ENCODE measurements at regions not wholly inside any gene's neighbourhood (a gene's known extent, or its start where the extent isn't known, plus 50 kb on each side); places are given as distances from the start of the nearest gene placed in this dataset.
"Not testable (repeated sequence)": the region's sequence is repeated elsewhere in the genome, so short reads cannot be mapped to it uniquely, and the experiment has no call there.

DNA sequence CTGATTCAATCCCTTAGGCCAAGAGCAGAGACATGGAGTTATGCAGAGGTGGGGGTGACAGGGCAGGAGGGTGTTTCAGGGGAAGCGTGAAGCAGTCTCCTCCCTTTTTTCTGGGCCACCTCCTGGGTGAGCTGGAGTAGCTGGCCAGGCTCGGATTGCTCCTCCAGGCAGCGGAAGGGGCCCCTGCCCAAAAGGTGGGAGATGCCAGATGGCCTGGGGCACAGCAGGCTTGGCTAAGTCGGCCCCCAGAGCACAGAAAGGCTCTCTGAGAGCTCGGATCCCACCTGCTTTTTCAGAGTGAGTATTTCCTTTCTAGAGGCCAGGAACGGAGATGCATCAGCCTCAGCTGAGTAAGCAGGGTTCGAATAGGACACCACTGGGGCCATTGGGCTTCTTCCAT, 196.9 kb downstream of the ANKRD30B start:
- WGBS, 3 donors: 56 to 79% (median 66%) methylated on average over 7 of the region's 7 CpGs
- Histone ChIP-seq H3K27ac (no peak overlapping the region), H3K27me3 (no peaks in the 10 kb centered on the region), H3K9me3 (no peaks in the 10 kb centered on the region), H3K36me3 (no peaks in the 10 kb centered on the region), H3K4me1 (ENCODE audit: insufficient read depth) (no peaks in the 10 kb centered on the region), H3K4me3 (no peak overlapping the region)
- TF ChIP-seq, protein P1, sequence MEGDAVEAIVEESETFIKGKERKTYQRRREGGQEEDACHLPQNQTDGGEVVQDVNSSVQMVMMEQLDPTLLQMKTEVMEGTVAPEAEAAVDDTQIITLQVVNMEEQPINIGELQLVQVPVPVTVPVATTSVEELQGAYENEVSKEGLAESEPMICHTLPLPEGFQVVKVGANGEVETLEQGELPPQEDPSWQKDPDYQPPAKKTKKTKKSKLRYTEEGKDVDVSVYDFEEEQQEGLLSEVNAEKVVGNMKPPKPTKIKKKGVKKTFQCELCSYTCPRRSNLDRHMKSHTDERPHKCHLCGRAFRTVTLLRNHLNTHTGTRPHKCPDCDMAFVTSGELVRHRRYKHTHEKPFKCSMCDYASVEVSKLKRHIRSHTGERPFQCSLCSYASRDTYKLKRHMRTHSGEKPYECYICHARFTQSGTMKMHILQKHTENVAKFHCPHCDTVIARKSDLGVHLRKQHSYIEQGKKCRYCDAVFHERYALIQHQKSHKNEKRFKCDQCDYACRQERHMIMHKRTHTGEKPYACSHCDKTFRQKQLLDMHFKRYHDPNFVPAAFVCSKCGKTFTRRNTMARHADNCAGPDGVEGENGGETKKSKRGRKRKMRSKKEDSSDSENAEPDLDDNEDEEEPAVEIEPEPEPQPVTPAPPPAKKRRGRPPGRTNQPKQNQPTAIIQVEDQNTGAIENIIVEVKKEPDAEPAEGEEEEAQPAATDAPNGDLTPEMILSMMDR (IDR thresholded peaks at IDR 0.05): no peak
- no peak for TF ChIP-seq EP300 (IDR thresholded peaks at IDR 0.05)
- TF ChIP-seq POLR2A (IDR thresholded peaks at IDR 0.05): no peak
- intact Hi-C loops (cut with DNase I): no loop called here
- no peak for DNase-seq

DNA sequence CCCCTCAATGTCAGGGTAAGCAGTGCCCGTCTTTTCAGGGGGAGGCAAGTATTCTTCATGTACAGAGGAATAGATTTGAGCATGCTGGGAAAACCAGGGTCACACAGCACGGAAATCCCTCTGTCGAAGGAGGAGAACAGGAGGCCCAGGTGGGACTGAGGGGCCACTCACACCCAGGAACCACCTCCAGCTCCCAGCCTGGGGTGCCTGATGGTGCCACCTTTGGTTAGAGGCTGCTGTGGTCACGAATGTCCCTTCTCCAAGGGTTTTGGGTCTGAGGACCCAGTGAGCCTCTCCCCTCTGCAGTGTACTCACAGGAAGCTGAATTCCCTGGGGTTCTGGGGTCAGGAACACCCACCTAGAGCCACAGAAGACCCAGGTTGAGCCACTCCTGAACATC, 197.3 kb downstream of the ANKRD30B start:
- no peaks in the 10 kb centered on the region for H3K36me3 ChIP-seq
- H3K27ac ChIP-seq: no peak overlapping the region
- no peaks in the 10 kb centered on the region for H3K4me1 ChIP-seq (ENCODE audit: insufficient read depth)
- 59 to 72% (median 62%) methylated on average over 4 of the region's 4 CpGs for WGBS, 3 donors
- no peak for DNase-seq
- no peaks in the 10 kb centered on the region for H3K27me3 ChIP-seq
- H3K4me3 ChIP-seq: no peak overlapping the region
- H3K9me3 ChIP-seq: no peaks in the 10 kb centered on the region
- intact Hi-C loops (cut with DNase I): no loop called here
- no peak for TF ChIP-seq EP300 (IDR thresholded peaks at IDR 0.05)

DNA sequence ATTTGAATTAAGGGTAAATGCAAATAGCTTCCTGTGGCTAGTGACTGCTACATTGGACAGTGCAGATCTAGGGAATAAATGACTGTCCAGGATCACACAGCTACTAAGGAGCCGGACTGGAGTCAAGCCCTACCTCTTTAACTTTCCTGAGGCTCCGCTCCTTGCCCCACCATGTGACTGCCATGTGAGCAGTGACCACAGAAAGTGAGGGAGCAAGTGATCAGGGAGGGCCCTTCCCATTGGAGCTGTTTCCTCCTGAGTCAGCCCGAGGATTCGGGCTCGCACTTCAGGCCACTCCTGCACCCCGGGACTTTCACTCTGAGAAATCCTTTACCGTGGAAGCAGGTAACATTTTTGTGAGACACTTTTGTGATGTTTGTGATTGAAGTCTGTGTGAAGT, 198.0 kb downstream of the ANKRD30B start:
- Histone ChIP-seq H3K27ac (no peak overlapping the region), H3K4me1 (ENCODE audit: insufficient read depth) (no peaks in the 10 kb centered on the region), H3K9me3 (no peaks in the 10 kb centered on the region), H3K4me3 (no peak overlapping the region), H3K27me3 (no peaks in the 10 kb centered on the region), H3K36me3 (no peaks in the 10 kb centered on the region)
- intact Hi-C loops (cut with DNase I): no loop called here
- DNase-seq: no peak
- WGBS, 3 donors: 74 to 92% (median 82%) methylated on average over 7 of the region's 7 CpGs
- TF ChIP-seq EP300 (IDR thresholded peaks at IDR 0.05): no peak
- TF ChIP-seq POLR2A (IDR thresholded peaks at IDR 0.05): no peak
- TF ChIP-seq, protein P1 (IDR thresholded peaks at IDR 0.05): no peak

DNA sequence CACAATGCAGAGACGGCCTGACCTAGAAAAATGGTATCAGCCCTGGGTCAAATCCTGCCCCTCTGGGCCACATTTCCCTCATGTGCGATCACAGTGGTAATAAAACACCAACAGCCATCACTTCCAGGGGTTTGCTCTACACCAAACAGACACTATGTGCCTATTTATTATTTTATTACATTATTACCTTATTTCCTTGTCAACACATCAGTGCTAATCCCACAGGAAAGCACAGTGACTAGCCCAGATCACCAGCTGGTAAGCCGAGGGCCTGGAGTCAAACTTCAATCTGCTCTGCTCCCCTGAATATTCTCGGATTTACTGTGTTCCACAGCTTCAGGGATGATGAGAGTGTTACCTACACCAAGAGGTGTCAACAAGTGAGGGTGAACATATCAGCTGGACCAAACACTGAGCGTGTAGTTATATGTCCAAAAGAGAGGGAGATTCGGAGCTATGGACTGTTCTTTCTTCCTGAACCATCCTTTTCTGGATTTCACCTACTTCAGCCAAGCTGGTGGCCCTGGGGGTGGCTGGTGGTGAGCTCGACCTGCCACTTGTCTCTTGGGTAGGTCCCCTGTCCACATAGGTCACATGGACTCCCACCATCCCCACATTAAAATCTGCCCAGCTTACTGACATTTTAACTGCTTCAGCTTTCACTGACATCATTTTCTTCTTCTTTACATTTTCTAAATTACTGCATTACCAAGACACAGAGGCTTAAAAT, 198.9 kb downstream of the ANKRD30B start:
- H3K27ac ChIP-seq; intact Hi-C loops (cut with DNase I); H3K9me3 ChIP-seq; H3K36me3 ChIP-seq; DNase-seq; H3K27me3 ChIP-seq; H3K4me1 ChIP-seq (ENCODE audit: insufficient read depth); H3K4me3 ChIP-seq: not testable (repeated sequence)
- WGBS, 3 donors: 47 to 52% (median 48%) methylated on average over 7 of the region's 7 CpGs

DNA sequence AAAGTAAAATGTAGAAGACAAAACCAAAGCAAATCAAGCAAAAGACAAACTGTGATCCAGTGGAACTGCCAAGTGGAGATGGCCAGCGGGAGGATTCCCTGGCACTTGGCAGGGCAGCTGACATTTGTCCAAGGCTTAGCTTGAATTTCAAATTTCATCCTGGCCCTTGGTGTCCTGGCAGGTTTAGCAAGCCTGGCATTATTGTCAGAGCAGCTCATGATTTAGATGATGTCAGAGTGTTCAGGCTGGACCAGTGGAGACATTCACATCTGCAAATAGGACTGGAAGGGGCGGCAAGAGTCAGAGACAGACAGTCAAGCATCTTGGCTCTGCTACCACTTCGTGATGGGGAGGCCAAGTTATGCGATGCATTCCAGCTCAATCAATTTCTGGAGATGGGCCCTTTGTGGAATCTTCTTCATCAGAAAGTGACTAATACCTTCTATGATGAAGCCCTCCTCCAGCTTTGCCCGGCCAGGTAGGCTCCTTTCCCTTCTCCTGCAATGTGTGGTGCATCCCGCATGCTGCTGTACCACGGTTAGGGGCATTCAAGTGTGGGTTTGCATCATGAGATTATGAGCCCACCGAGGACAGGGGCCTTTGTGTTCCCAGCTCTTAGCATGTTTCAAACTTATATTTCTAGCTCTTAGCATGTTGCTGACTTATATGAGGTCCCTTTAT, 199.7 kb downstream of the ANKRD30B start:
- 66 to 81% (median 80%) methylated on average over 8 of the region's 8 CpGs for WGBS, 3 donors
- no peak for TF ChIP-seq POLR2A (IDR thresholded peaks at IDR 0.05)
- no peak for TF ChIP-seq EP300 (IDR thresholded peaks at IDR 0.05)
- TF ChIP-seq, protein P1 (IDR thresholded peaks at IDR 0.05): no peak
- DNase-seq: no peak

More for the DNA sequence above, 199.7 kb downstream of the ANKRD30B start:
- no peaks in the 10 kb centered on the region for H3K4me1 ChIP-seq (ENCODE audit: insufficient read depth)
- H3K9me3 ChIP-seq: no peaks in the 10 kb centered on the region
- H3K27me3 ChIP-seq: no peaks in the 10 kb centered on the region
- H3K27ac ChIP-seq: no peak overlapping the region
- intact Hi-C loops (cut with DNase I): no loop called here
- no peaks in the 10 kb centered on the region for H3K36me3 ChIP-seq
- no peak overlapping the region for H3K4me3 ChIP-seq

Measured in ovary (tissue), 7 donors.